OCI-LY1 (cell line): ENCODE measurements at regions not wholly inside any gene's neighbourhood (a gene's known extent, or its start where the extent isn't known, plus 50 kb on each side); places are given as distances from the start of the nearest gene placed in this dataset.

ENCODE experiments used
- EZH2 ChIP-seq: fragments of 200-600 bp; sonication (generic), shearing (Covaris generic); IDR thresholded peaks from 2 replicates; pipeline ENCODE4 v1.8.0; 2017; ENCODE audit warnings: borderline replicate concordance, mixed run types, mild to moderate bottlenecking, antibody characterized with exemption, low read length, moderate library complexity, mixed read lengths
- TF ChIP-seq, protein P1 (sequence below): fragments of 200-600 bp; sonication (generic), shearing (Covaris generic); IDR thresholded peaks from 2 replicates; pipeline ENCODE4 v1.5.1; 2017; ENCODE audit warnings: mild to moderate bottlenecking, antibody characterized with exemption, low read length, moderate library complexity, mixed read lengths

DNA sequence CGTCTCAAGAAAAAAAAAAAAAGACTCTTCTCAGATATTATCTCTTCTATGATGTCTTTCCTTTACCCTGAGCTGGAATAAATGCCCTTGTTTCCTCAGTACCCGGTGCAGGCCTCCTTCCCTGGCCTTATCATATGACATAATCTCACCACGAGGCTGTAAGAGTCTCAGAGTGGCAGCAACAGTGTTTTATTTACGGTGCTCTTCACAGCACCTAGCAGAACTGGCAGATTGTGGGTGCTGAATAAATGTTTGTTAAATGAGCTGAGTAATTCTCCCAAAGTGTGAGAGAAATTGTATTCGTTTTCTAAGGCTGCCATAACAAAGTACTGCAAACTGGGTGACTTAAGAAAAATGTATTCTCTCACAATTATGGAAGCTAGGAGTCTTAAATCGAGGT lies 82.8 kb upstream of the CD28 start:
- TF ChIP-seq, protein P1, sequence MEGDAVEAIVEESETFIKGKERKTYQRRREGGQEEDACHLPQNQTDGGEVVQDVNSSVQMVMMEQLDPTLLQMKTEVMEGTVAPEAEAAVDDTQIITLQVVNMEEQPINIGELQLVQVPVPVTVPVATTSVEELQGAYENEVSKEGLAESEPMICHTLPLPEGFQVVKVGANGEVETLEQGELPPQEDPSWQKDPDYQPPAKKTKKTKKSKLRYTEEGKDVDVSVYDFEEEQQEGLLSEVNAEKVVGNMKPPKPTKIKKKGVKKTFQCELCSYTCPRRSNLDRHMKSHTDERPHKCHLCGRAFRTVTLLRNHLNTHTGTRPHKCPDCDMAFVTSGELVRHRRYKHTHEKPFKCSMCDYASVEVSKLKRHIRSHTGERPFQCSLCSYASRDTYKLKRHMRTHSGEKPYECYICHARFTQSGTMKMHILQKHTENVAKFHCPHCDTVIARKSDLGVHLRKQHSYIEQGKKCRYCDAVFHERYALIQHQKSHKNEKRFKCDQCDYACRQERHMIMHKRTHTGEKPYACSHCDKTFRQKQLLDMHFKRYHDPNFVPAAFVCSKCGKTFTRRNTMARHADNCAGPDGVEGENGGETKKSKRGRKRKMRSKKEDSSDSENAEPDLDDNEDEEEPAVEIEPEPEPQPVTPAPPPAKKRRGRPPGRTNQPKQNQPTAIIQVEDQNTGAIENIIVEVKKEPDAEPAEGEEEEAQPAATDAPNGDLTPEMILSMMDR: no peak
- no peak for TF ChIP-seq EZH2
